H1 (cell line): ENCODE measurements at regions not wholly inside any gene's neighbourhood (a gene's known extent, or its start where the extent isn't known, plus 50 kb on each side); places are given as distances from the start of the nearest gene placed in this dataset.

Experiments used
- CTCF ChIA-PET: fragments of 300-600 bp; sonication (Branson Sonifier 250); formaldehyde crosslinking; loops from one replicate; lab custom pipeline; 2021; ENCODE audit not compliant: partially characterized antibody; lab: Charles Lee
- POLR2A ChIA-PET: fragments of 300-600 bp; sonication (Branson Sonifier 250); formaldehyde crosslinking; loops from one replicate; lab custom pipeline; 2021; ENCODE audit warnings: inconsistent platforms; ENCODE audit not compliant: partially characterized antibody; lab: Charles Lee
- DNase-seq, 2 experiments: peaks; one replicate each; pipeline versions ENCODE4 v3.0.0 to v3.0.0-alpha.2; 2010 to 2022; ENCODE audit warnings: low spot score in 2 of 2, low read depth in 1 of 2, mixed read lengths in 1 of 2
- FAIRE-seq: peaks from 2 replicates; lab custom pipeline; 2011; peaks lifted over from hg19 to GRCh38; lab: Jason Lieb, UNC
- H2AFZ ChIP-seq: 2 replicates; pipeline ENCODE4 v1.8.1; 2012; ENCODE audit warnings: low read length, inconsistent platforms
- H2AK5ac ChIP-seq: 2 replicates; pipeline ENCODE4 v1.6.1; 2013; ENCODE audit warnings: low read depth, low read length
- H2BK120ac ChIP-seq: replicated peaks from 2 replicates; pipeline ENCODE3; 2013; ENCODE audit warnings: low read depth, low read length, inconsistent platforms
- H2BK12ac ChIP-seq: 2 replicates; pipeline ENCODE4 v1.6.1; 2013; ENCODE audit warnings: low read depth, low read length
- H2BK15ac ChIP-seq: 2 replicates; pipeline ENCODE4 v1.6.1; 2013; ENCODE audit warnings: low read length
- H2BK20ac ChIP-seq: 2 replicates; pipeline ENCODE4 v1.6.1; 2013; ENCODE audit warnings: low read length
- H2BK5ac ChIP-seq: 2 replicates; pipeline ENCODE4 v1.6.1; 2013; ENCODE audit warnings: low read depth, low read length
- H3K14ac ChIP-seq: 2 replicates; pipeline ENCODE4 v1.6.1; 2013; ENCODE audit warnings: inconsistent platforms; ENCODE audit not compliant: insufficient read length
- H3K18ac ChIP-seq: 2 replicates; pipeline ENCODE4 v1.6.1; 2013; ENCODE audit warnings: low read length; ENCODE audit errors: extremely low read depth
- H3K23ac ChIP-seq: 2 replicates; pipeline ENCODE4 v1.6.1; 2013; ENCODE audit warnings: inconsistent platforms; ENCODE audit not compliant: insufficient read length
- H3K23me2 ChIP-seq: 2 replicates; pipeline ENCODE4 v1.6.1; 2013; ENCODE audit warnings: low read depth, low read length
- H3K27ac ChIP-seq: 2 replicates; pipeline ENCODE4 v1.6.1; 2011; ENCODE audit warnings: low read depth, low read length, inconsistent platforms
- H3K27me3 ChIP-seq, 4 experiments: replicated peaks in 1 of 4; 1 replicate in 1 of 4; 2 replicates in 3 of 4; pipeline versions ENCODE4 v1.6.1 to v1.8.1; 2011 to 2013; ENCODE audit warnings: low read length in 3 of 4, mild to moderate bottlenecking in 3 of 4, inconsistent platforms in 2 of 4, mixed read lengths in 2 of 4, moderate library complexity in 1 of 4; ENCODE audit not compliant: control insufficient read depth in 3 of 4, insufficient read depth in 3 of 4; ENCODE audit errors: extremely low read depth in 1 of 4
- H3K36me3 ChIP-seq, 4 experiments: 2 replicates each; pipeline versions ENCODE4 v1.6.1 to v1.8.1; 2011 to 2013; ENCODE audit warnings: mild to moderate bottlenecking in 4 of 4, low read length in 3 of 4, moderate library complexity in 2 of 4, control low read depth in 1 of 4, inconsistent platforms in 1 of 4; ENCODE audit not compliant: insufficient read depth in 4 of 4, control insufficient read depth in 2 of 4
- H3K4ac ChIP-seq: replicated peaks from 2 replicates; pipeline ENCODE3; 2013; ENCODE audit warnings: low read length, low read depth, mixed read lengths, inconsistent platforms; ENCODE audit not compliant: insufficient read length
- H3K4me1 ChIP-seq, 4 experiments: replicated peaks in 1 of 4; 1 replicate in 1 of 4; 2 replicates in 3 of 4; pipeline versions ENCODE4 v1.6.1 to v1.8.1; 2011 to 2013; ENCODE audit warnings: low read length in 3 of 4, inconsistent platforms in 2 of 4, mixed read lengths in 1 of 4; ENCODE audit not compliant: insufficient read depth in 4 of 4, control insufficient read depth in 3 of 4
- H3K4me2 ChIP-seq, 2 experiments: 2 replicates each; pipeline versions ENCODE4 v1.6.1 to v1.8.1; 2011 to 2013; ENCODE audit warnings: low read depth in 2 of 2, low read length in 2 of 2, control low read depth in 1 of 2, inconsistent platforms in 1 of 2, mild to moderate bottlenecking in 1 of 2; ENCODE audit not compliant: insufficient read depth in 1 of 2
- H3K4me3 ChIP-seq, 4 experiments: fragments of 200-600, 300-600 bp in 1 of 4; sonication (generic), shearing (Covaris generic), sonication (Bioruptor Twin) in 1 of 4; 2 replicates each; pipeline versions ENCODE4 v1.5.1 to v1.8.1; 2011 to 2016; ENCODE audit warnings: low read length in 4 of 4, low read depth in 3 of 4, control low read depth in 2 of 4, inconsistent platforms in 2 of 4, mild to moderate bottlenecking in 2 of 4, mixed read lengths in 1 of 4, moderate library complexity in 1 of 4; ENCODE audit not compliant: insufficient read depth in 2 of 4; ENCODE audit errors: extremely low read depth in 1 of 4
- H3K56ac ChIP-seq: replicated peaks from 2 replicates; pipeline ENCODE3; 2013; ENCODE audit warnings: low read depth, mild to moderate bottlenecking, mixed read lengths, low read length, inconsistent platforms; ENCODE audit not compliant: insufficient read length
- H3K79me1 ChIP-seq: 2 replicates; pipeline ENCODE4 v1.6.1; 2013; ENCODE audit warnings: low read depth, low read length, control low read depth
- H3K79me2 ChIP-seq, 2 experiments: 2 replicates each; pipeline versions ENCODE4 v1.6.1 to v1.8.1; 2012 to 2013; ENCODE audit warnings: low read length in 2 of 2, mild to moderate bottlenecking in 2 of 2, inconsistent platforms in 1 of 2; ENCODE audit not compliant: insufficient read depth in 2 of 2, control insufficient read depth in 1 of 2
- H3K9ac ChIP-seq, 4 experiments: replicated peaks in 1 of 4; 1 replicate in 1 of 4; 2 replicates in 3 of 4; pipeline versions ENCODE4 v1.6.1 to v1.8.1; 2011 to 2013; ENCODE audit warnings: low read depth in 3 of 4, low read length in 3 of 4, control low read depth in 2 of 4, mild to moderate bottlenecking in 2 of 4, moderate library complexity in 2 of 4, inconsistent platforms in 1 of 4; ENCODE audit errors: extremely low read depth in 1 of 4
- H3K9me3 ChIP-seq, 2 experiments: 2 replicates each; pipeline versions ENCODE4 v1.6.1 to v1.8.1; 2012 to 2013; ENCODE audit warnings: mild to moderate bottlenecking in 2 of 2, moderate library complexity in 2 of 2, control low read depth in 1 of 2, inconsistent platforms in 1 of 2, low read depth in 1 of 2, low read length in 1 of 2, mixed read lengths in 1 of 2; ENCODE audit not compliant: insufficient read depth in 2 of 2
- H4K20me1 ChIP-seq, 2 experiments: replicated peaks in 1 of 2; 2 replicates each; pipeline versions ENCODE3 to v1.8.1; 2011 to 2013; ENCODE audit warnings: inconsistent platforms in 2 of 2, low read length in 2 of 2, mild to moderate bottlenecking in 1 of 2; ENCODE audit not compliant: insufficient read depth in 2 of 2, control insufficient read depth in 1 of 2
- H4K5ac ChIP-seq: 2 replicates; pipeline ENCODE4 v1.6.1; 2013; ENCODE audit warnings: low read length, low read depth, mixed read lengths, inconsistent platforms; ENCODE audit not compliant: insufficient read length
- H4K8ac ChIP-seq: 2 replicates; pipeline ENCODE4 v1.8.0; 2013; ENCODE audit warnings: mild to moderate bottlenecking, moderate library complexity, low read length, inconsistent platforms; ENCODE audit not compliant: insufficient read depth; ENCODE audit errors: extremely low read depth
- H4K91ac ChIP-seq: replicated peaks from 2 replicates; pipeline ENCODE3; 2013; ENCODE audit warnings: low read length, mixed read lengths, inconsistent platforms; ENCODE audit not compliant: insufficient read length
- GTF2F1 ChIP-seq: IDR thresholded peaks from 2 replicates; pipeline ENCODE4 v1.6.1; 2012; ENCODE audit warnings: low read depth, low read length, improper control_type of control experiment, borderline replicate concordance
- KDM1A ChIP-seq: fragments of 200-600, 300-600 bp; sonication (generic); IDR thresholded peaks from 2 replicates; pipeline ENCODE4 v1.7.1; 2016; ENCODE audit warnings: mild to moderate bottlenecking, low read length, borderline replicate concordance
- KDM5A ChIP-seq: fragments of 200-600 bp; IDR thresholded peaks from 2 replicates; pipeline ENCODE4 v1.7.1; 2012; ENCODE audit warnings: mild to moderate bottlenecking, low read length, inconsistent platforms, mixed read lengths
- MAFK ChIP-seq: IDR thresholded peaks from 2 replicates; pipeline ENCODE4 v1.6.1; 2012; ENCODE audit warnings: low read depth, mild to moderate bottlenecking, improper control_type of control experiment, low read length
- NRF1 ChIP-seq: IDR thresholded peaks from 2 replicates; pipeline ENCODE4 v1.6.1; 2011; ENCODE audit warnings: mild to moderate bottlenecking, low read depth, low read length, improper control_type of control experiment
- SIN3A ChIP-seq, 2 experiments: IDR thresholded peaks in 1 of 2; conservative IDR thresholded peaks in 1 of 2; 2 replicates each; pipeline ENCODE4 v1.6.1; 2011 to 2012; ENCODE audit warnings: low read length in 2 of 2, improper control_type of control experiment in 1 of 2, low read depth in 1 of 2, mild to moderate bottlenecking in 1 of 2
- WGBS, 2 experiments: shearing (Covaris generic) in 1 of 2; methylation state at CpG; one replicate each; pipeline versions ENCODE4 v1.1.6 to v1.1.7; 2013 to 2015; ENCODE audit warnings: low lambda C conversion rate in 2 of 2, mixed read lengths in 2 of 2, inconsistent platforms in 1 of 2, low coverage in 1 of 2, missing lambda C conversion rate in 1 of 2; ENCODE audit not compliant: insufficient replicate concordance in 2 of 2, insufficient coverage in 1 of 2, insufficient read length in 1 of 2; ENCODE audit errors: extremely low coverage in 1 of 2, missing lambda C conversion rate in 1 of 2; 5-methylcytosine and 5-hydroxymethylcytosine counted together

DNA sequence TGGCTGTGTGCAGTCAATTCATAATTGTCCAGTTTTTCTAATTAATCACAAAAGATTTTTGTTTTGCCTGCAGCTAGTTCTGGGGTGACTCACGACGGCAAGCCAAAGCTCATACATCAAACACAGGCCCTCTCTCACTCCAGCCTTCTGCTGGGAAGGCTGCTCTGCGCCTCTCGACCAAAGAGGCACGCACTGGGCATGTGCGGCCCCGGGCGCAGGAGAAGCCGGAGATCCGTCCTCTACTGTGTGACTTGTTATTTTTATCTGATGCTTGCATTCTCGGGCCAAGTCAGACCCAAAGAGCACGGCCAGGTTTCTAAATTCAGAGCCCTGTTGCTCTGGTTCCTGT lies 98.5 kb downstream of the TFAP2A start:
- CTCF ChIA-PET: interaction anchor here (0.6 to 1.7 kb wide), 5 partner anchors 21 to 138 kb away, joined by 3 to 4 read pairs (median 3); no protein-coding TSS in a partner anchor
- H4K5ac ChIP-seq: no peak overlapping the region
- 82% methylated on average over 12 of the region's 12 CpGs; no CpG with 5 or more reads in 1 of the 2 experiments for WGBS, 2 experiments
- TF ChIP-seq NRF1 (0 out of 2 replicates have a peak, but pooled peaks have one; percentile 8), SIN3A (conservative IDR thresholded peaks at IDR 0.05 in 1 of 2, IDR thresholded peaks at IDR 0.05 in 1 of 2; ENCODE audit: low read depth in 1 of 2, low read length in 2 of 2) (no peak), KDM1A (no peak), GTF2F1 (no peak), MAFK (no peak), KDM5A (no peak)
- TF ChIP-seq, all 59 proteins: peak for 1
- Histone ChIP-seq H3K79me2 (no peaks in the 10 kb centered on the region), H2AFZ (no peak overlapping the region), H2BK15ac (no peak overlapping the region), H3K79me1 (no peaks in the 10 kb centered on the region), H3K36me3 (no peaks in the 10 kb centered on the region), H2BK120ac (peak overlapping the region; percentile 82), H3K27me3 (no peaks in the 10 kb centered on the region), H3K4me3 (no peak overlapping the region), H3K9me3 (no peaks in the 10 kb centered on the region; a peak in 1 of 4 replicates), H3K14ac (no peak overlapping the region), H3K18ac (peak overlapping the region; percentile 62; the same call in 1 of the 2 replicates), H2BK20ac (no peak overlapping the region), H2BK12ac (no peak overlapping the region), H4K20me1 (no peaks in the 10 kb centered on the region), H3K23me2 (no peaks in the 10 kb centered on the region; the same call in 1 of the 2 replicates), H2BK5ac (no peak overlapping the region), H3K4me2 (no peak overlapping the region), H3K27ac (no peak overlapping the region), H2AK5ac (no peak overlapping the region), H4K8ac (no peak overlapping the region), H4K91ac (peak overlapping the region; percentile 71), H3K56ac (no peak overlapping the region), H3K4me1 (peaks cover 6 to 20% (median 9%) of the 10 kb centered on the region in 4 experiments; a peak in 5 of 7 replicates), H3K23ac (no peak overlapping the region), H3K9ac (no peak overlapping the region), H3K4ac (peak overlapping the region; percentile 39)
- POLR2A ChIA-PET: interaction anchor here (1.7 kb wide), 1 partner anchor 10 kb away, joined by 5 read pairs; no protein-coding TSS in a partner anchor
- FAIRE-seq (no peak), DNase-seq (no peak)
